WTC11 (cell line): ENCODE measurements at regions not wholly inside any gene's neighbourhood (a gene's known extent, or its start where the extent isn't known, plus 50 kb on each side); places are given as distances from the start of the nearest gene placed in this dataset.

ENCODE experiments used
- ATAC-seq: fragments of 200-7000 bp; cut with Tn5 transposase; 2 replicates; pipeline ENCODE4 v1.10.0; 2021; ENCODE audit warnings: mild to moderate bottlenecking, moderate library complexity
- CTCF ChIA-PET: fragments of 300-600 bp; sonication (Branson Sonifier 250); formaldehyde crosslinking; loops from one replicate; lab custom pipeline; 2021; ENCODE audit warnings: antibody characterized with exemption; lab: Charles Lee
- POLR2A ChIA-PET: fragments of 350-600 bp; sonication (Branson Sonifier 250); formaldehyde crosslinking; loops from one replicate; lab custom pipeline; 2021; ENCODE audit warnings: antibody characterized with exemption; lab: Charles Lee
- DNase-seq: peaks from one replicate; pipeline ENCODE4 v3.0.0; 2021; ENCODE audit warnings: low spot score
- H3K27ac Mint-ChIP-seq: 2 replicates; pipeline ENCODE4 v1.8.0; 2021; ENCODE audit warnings: mixed read lengths
- H3K27me3 Mint-ChIP-seq: 2 replicates; pipeline ENCODE4 v1.8.0; 2021; ENCODE audit warnings: low read depth, mild to moderate bottlenecking, moderate library complexity, mixed read lengths
- H3K36me3 Mint-ChIP-seq: 2 replicates; pipeline ENCODE4 v1.8.0; 2021; ENCODE audit warnings: mixed read lengths
- H3K4me1 Mint-ChIP-seq: 2 replicates; pipeline ENCODE4 v1.8.0; 2022; ENCODE audit warnings: mixed read lengths
- H3K4me3 Mint-ChIP-seq: 2 replicates; pipeline ENCODE4 v1.8.0; 2021; ENCODE audit warnings: mild to moderate bottlenecking, moderate library complexity, mixed read lengths
- H3K9me3 Mint-ChIP-seq: 2 replicates; pipeline ENCODE4 v1.8.0; 2021; ENCODE audit warnings: mixed read lengths
- ATF1 ChIP-seq: sonication (generic); formaldehyde crosslinking; IDR thresholded peaks from 2 replicates; pipeline ENCODE4 v1.8.1; 2023; ENCODE audit warnings: mild to moderate bottlenecking, moderate library complexity, missing genetic modification reagents
- CBFB ChIP-seq: sonication (generic); formaldehyde crosslinking; IDR thresholded peaks from 2 replicates; pipeline ENCODE4 v1.8.1; 2022; ENCODE audit warnings: mild to moderate bottlenecking, low read depth, missing genetic modification reagents
- CREB1 ChIP-seq: sonication (generic); formaldehyde crosslinking; IDR thresholded peaks from 2 replicates; pipeline ENCODE4 v1.8.0; 2023; ENCODE audit warnings: mild to moderate bottlenecking, missing genetic modification reagents
- FOXJ3 ChIP-seq: sonication (generic); formaldehyde crosslinking; IDR thresholded peaks from 2 replicates; pipeline ENCODE4 v1.9.0; 2021; ENCODE audit warnings: missing genetic modification reagents, mild to moderate bottlenecking, borderline replicate concordance
- FOXK1 ChIP-seq: sonication (generic); formaldehyde crosslinking; IDR thresholded peaks from 2 replicates; pipeline ENCODE4 v1.8.0; 2022; ENCODE audit warnings: mild to moderate bottlenecking, moderate library complexity, missing genetic modification reagents
- GTF2I ChIP-seq: fragments of 250-450 bp; sonication (Bioruptor Pico); conservative IDR thresholded peaks from 2 replicates; pipeline ENCODE4 v1.4.0; 2021; ENCODE audit warnings: mild to moderate bottlenecking
- HMGA2 ChIP-seq: fragments of 250-450 bp; sonication (Bioruptor Pico); IDR thresholded peaks from 2 replicates; pipeline ENCODE4 v1.4.0; 2021; ENCODE audit warnings: mild to moderate bottlenecking, moderate library complexity
- JUN ChIP-seq: sonication (generic); formaldehyde crosslinking; IDR thresholded peaks from 2 replicates; pipeline ENCODE4 v1.8.0; 2023; ENCODE audit warnings: mild to moderate bottlenecking, missing genetic modification reagents
- NFE2L1 ChIP-seq: sonication (generic); formaldehyde crosslinking; IDR thresholded peaks from 2 replicates; pipeline ENCODE4 v1.8.1; 2023; ENCODE audit warnings: missing genetic modification reagents
- NFYB ChIP-seq: sonication (generic); formaldehyde crosslinking; conservative IDR thresholded peaks from 2 replicates; pipeline ENCODE4 v1.8.0; 2022; ENCODE audit warnings: low read depth, missing genetic modification reagents
- PRRX2 ChIP-seq: fragments of 250-450 bp; sonication (Bioruptor Pico); IDR thresholded peaks from 2 replicates; pipeline ENCODE4 v1.8.0; 2021; ENCODE audit warnings: mild to moderate bottlenecking
- SP1 ChIP-seq: sonication (generic); formaldehyde crosslinking; conservative IDR thresholded peaks from 2 replicates; pipeline ENCODE4 v1.8.1; 2022; ENCODE audit warnings: missing genetic modification reagents
- TEAD4 ChIP-seq: sonication (generic); formaldehyde crosslinking; IDR thresholded peaks from 2 replicates; pipeline ENCODE4 v1.8.0; 2022; ENCODE audit warnings: mild to moderate bottlenecking, missing genetic modification reagents
- ZBTB21 ChIP-seq: sonication (generic); formaldehyde crosslinking; IDR thresholded peaks from 2 replicates; pipeline ENCODE4 v1.8.1; 2023; ENCODE audit warnings: mild to moderate bottlenecking, missing genetic modification reagents, borderline replicate concordance
- ZNF121 ChIP-seq: sonication (generic); formaldehyde crosslinking; IDR thresholded peaks from 2 replicates; pipeline ENCODE4 v1.8.0; 2023; ENCODE audit warnings: missing genetic modification reagents
- ZNF263 ChIP-seq: sonication (generic); formaldehyde crosslinking; IDR thresholded peaks from 2 replicates; pipeline ENCODE4 v1.8.1; 2022; ENCODE audit warnings: low read depth, mild to moderate bottlenecking, moderate library complexity, missing genetic modification reagents
- ZNF416 ChIP-seq: fragments of 250-450 bp; sonication (Bioruptor Pico); IDR thresholded peaks from 2 replicates; pipeline ENCODE4 v1.9.0; 2021; ENCODE audit warnings: mild to moderate bottlenecking, inconsistent platforms
- ZNF671 ChIP-seq: fragments of 250-450 bp; sonication (Bioruptor Pico); IDR thresholded peaks from 2 replicates; pipeline ENCODE4 v1.8.0; 2021; ENCODE audit warnings: mild to moderate bottlenecking
- TF ChIP-seq, protein P1 (sequence below): sonication (generic); formaldehyde crosslinking; IDR thresholded peaks from 2 replicates; pipeline ENCODE4 v1.8.1; 2022; ENCODE audit warnings: mild to moderate bottlenecking, missing genetic modification reagents, moderate library complexity, borderline replicate concordance
- TF ChIP-seq, protein P2 (sequence below): fragments of 250-450 bp; sonication (Bioruptor Pico); IDR thresholded peaks from 2 replicates; pipeline ENCODE4 v1.8.0; 2021; ENCODE audit warnings: mild to moderate bottlenecking
- TF ChIP-seq, protein P3 (sequence below): sonication (generic); formaldehyde crosslinking; IDR thresholded peaks from 2 replicates; pipeline ENCODE4 v1.8.0; 2023; ENCODE audit warnings: missing genetic modification reagents
- TF ChIP-seq, protein P4 (sequence below): sonication (generic); formaldehyde crosslinking; IDR thresholded peaks from 2 replicates; pipeline ENCODE4 v1.8.0; 2022; ENCODE audit warnings: mild to moderate bottlenecking, missing genetic modification reagents
- TF ChIP-seq, protein P5 (sequence below): sonication (generic); formaldehyde crosslinking; IDR thresholded peaks from 2 replicates; pipeline ENCODE4 v1.8.1; 2022; ENCODE audit warnings: missing genetic modification reagents, borderline replicate concordance
- TF ChIP-seq, protein P6 (sequence below): sonication (generic); formaldehyde crosslinking; IDR thresholded peaks from 2 replicates; pipeline ENCODE4 v1.8.1; 2023; ENCODE audit warnings: mild to moderate bottlenecking, moderate library complexity, missing genetic modification reagents

DNA sequence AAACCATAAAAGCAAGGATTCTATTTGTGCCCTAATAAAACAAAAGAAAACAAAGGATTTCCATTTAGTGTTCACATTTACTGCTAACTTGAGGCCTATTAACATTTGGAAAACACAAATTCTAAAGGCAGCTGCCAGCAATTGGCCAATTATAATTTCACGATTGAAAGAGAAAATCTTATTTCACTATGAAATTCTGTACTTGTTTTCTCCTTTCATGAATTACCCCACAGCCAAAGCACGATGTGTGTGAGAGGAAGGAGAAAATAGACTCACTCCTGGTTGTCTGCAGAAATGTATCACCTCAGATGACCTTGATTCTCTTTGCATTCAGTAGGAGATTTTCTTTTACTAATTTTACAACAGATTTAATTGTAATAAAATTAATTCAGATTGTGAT, 242.8 kb upstream of the GBE1 start (continued):
- TF ChIP-seq, protein P1, sequence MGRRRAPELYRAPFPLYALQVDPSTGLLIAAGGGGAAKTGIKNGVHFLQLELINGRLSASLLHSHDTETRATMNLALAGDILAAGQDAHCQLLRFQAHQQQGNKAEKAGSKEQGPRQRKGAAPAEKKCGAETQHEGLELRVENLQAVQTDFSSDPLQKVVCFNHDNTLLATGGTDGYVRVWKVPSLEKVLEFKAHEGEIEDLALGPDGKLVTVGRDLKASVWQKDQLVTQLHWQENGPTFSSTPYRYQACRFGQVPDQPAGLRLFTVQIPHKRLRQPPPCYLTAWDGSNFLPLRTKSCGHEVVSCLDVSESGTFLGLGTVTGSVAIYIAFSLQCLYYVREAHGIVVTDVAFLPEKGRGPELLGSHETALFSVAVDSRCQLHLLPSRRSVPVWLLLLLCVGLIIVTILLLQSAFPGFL: no peak

DNA sequence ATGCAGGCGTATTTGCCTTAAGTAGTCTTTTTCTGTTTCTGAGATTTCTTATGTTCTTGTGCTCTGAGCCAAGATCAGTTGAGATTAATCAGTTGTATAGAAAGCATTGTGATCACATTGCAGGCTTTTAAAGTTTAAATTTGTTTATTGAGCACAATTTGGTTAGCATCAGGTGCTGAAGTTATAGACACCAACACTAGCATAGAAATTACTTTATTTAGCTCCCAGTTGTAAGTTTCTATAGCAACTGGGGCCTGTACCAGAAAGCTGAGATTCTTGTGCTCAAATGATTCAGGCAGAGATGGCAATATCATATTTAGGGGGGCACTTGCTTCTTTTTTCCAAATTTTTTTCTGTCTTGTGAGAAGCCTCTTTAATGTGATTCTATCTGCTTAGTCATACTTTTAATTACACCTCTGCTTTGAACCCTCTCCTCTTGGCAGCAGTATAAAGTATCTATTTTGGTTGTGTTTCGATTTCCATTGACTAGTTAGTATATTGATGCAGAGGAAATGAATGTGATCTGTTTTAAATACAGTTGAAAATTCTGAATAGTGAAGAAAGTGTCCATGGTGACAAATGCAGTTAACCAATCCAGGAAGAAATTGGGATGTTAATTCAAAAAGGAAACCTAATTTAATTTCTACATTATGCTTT, 241.7 kb upstream of the GBE1 start:
- CTCF ChIA-PET: no interaction called here
- POLR2A ChIA-PET: no interaction called here
- DNase-seq (no peak), ATAC-seq (no peak)
- Mint-ChIP-seq H3K27me3 (no peaks in the 10 kb centered on the region), H3K27ac (no peak overlapping the region), H3K4me1 (peaks cover 34% of the 10 kb centered on the region), H3K4me3 (no peak overlapping the region), H3K9me3 (peaks cover 14% of the 10 kb centered on the region), H3K36me3 (peaks cover 13% of the 10 kb centered on the region)
- TF ChIP-seq TEAD4 (CRISPR knock-in tag) (no peak), ZBTB21 (no peak), NFYB (CRISPR knock-in tag) (no peak), JUN (CRISPR knock-in tag) (no peak), SP1 (CRISPR knock-in tag) (no peak), ZNF416 (CRISPR knock-in tag) (no peak), GTF2I (CRISPR knock-in tag) (no peak), ZNF121 (CRISPR knock-in tag) (no peak), PRRX2 (CRISPR knock-in tag) (no peak), CBFB (CRISPR knock-in tag) (no peak), HMGA2 (CRISPR knock-in tag) (no peak)
- TF ChIP-seq, protein P2, sequence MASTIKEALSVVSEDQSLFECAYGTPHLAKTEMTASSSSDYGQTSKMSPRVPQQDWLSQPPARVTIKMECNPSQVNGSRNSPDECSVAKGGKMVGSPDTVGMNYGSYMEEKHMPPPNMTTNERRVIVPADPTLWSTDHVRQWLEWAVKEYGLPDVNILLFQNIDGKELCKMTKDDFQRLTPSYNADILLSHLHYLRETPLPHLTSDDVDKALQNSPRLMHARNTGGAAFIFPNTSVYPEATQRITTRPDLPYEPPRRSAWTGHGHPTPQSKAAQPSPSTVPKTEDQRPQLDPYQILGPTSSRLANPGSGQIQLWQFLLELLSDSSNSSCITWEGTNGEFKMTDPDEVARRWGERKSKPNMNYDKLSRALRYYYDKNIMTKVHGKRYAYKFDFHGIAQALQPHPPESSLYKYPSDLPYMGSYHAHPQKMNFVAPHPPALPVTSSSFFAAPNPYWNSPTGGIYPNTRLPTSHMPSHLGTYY: no peak
- TF ChIP-seq, protein P3, sequence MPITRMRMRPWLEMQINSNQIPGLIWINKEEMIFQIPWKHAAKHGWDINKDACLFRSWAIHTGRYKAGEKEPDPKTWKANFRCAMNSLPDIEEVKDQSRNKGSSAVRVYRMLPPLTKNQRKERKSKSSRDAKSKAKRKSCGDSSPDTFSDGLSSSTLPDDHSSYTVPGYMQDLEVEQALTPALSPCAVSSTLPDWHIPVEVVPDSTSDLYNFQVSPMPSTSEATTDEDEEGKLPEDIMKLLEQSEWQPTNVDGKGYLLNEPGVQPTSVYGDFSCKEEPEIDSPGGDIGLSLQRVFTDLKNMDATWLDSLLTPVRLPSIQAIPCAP (CRISPR knock-in tag): no peak

DNA sequence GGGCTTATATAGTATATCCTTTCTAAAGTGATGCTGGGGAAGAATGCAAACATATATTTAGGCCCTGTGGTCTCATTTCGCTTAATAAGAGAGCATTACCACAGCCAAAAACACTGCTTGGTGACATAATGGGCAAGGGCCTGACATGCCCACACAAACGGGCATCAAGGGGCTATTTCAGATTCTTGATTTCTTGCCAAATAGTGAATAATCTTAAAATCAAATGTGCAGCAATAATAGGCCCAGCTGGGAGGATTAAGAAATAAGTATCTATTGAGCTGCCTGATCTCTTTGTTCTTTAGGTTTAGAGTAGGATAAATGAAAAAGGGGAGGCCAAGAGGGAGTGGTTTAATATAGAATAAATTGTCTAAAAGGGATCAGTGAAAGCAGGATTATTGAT, 241.0 kb upstream of the GBE1 start:
- ChIA-PET CTCF (no interaction called here), POLR2A (no interaction called here)
- Mint-ChIP-seq H3K4me1 (peaks cover 34% of the 10 kb centered on the region), H3K36me3 (peaks cover 10% of the 10 kb centered on the region), H3K27me3 (no peaks in the 10 kb centered on the region), H3K27ac (no peak overlapping the region), H3K4me3 (no peak overlapping the region), H3K9me3 (peaks cover 11% of the 10 kb centered on the region)
- no peak for DNase-seq
- ATAC-seq: no peak
- TF ChIP-seq FOXK1 (CRISPR knock-in tag) (no peak), ZNF671 (no peak), ATF1 (CRISPR knock-in tag) (no peak), HMGA2 (CRISPR knock-in tag) (no peak), CREB1 (CRISPR knock-in tag) (no peak), FOXJ3 (CRISPR knock-in tag) (no peak), ZNF263 (CRISPR knock-in tag) (no peak), NFE2L1 (CRISPR knock-in tag) (no peak)
- TF ChIP-seq, protein P1: no peak
- TF ChIP-seq, protein P4, sequence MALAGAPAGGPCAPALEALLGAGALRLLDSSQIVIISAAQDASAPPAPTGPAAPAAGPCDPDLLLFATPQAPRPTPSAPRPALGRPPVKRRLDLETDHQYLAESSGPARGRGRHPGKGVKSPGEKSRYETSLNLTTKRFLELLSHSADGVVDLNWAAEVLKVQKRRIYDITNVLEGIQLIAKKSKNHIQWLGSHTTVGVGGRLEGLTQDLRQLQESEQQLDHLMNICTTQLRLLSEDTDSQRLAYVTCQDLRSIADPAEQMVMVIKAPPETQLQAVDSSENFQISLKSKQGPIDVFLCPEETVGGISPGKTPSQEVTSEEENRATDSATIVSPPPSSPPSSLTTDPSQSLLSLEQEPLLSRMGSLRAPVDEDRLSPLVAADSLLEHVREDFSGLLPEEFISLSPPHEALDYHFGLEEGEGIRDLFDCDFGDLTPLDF: no peak
- TF ChIP-seq, protein P5, sequence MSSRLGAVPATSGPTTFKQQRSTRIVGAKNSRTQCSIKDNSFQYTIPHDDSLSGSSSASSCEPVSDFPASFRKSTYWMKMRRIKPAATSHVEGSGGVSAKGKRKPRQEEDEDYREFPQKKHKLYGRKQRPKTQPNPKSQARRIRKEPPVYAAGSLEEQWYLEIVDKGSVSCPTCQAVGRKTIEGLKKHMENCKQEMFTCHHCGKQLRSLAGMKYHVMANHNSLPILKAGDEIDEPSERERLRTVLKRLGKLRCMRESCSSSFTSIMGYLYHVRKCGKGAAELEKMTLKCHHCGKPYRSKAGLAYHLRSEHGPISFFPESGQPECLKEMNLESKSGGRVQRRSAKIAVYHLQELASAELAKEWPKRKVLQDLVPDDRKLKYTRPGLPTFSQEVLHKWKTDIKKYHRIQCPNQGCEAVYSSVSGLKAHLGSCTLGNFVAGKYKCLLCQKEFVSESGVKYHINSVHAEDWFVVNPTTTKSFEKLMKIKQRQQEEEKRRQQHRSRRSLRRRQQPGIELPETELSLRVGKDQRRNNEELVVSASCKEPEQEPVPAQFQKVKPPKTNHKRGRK (CRISPR knock-in tag): no peak
- TF ChIP-seq, protein P6, sequence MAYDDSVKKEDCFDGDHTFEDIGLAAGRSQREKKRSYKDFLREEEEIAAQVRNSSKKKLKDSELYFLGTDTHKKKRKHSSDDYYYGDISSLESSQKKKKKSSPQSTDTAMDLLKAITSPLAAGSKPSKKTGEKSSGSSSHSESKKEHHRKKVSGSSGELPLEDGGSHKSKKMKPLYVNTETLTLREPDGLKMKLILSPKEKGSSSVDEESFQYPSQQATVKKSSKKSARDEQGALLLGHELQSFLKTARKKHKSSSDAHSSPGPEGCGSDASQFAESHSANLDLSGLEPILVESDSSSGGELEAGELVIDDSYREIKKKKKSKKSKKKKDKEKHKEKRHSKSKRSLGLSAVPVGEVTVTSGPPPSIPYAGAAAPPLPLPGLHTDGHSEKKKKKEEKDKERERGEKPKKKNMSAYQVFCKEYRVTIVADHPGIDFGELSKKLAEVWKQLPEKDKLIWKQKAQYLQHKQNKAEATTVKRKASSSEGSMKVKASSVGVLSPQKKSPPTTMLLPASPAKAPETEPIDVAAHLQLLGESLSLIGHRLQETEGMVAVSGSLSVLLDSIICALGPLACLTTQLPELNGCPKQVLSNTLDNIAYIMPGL (CRISPR knock-in tag): no peak
- TF ChIP-seq, protein P2: no peak
